ENCODE measurements at regions not wholly inside any gene's neighbourhood (a gene's known extent, or its start where the extent isn't known, plus 50 kb on each side); places are given as distances from the start of the nearest gene placed in this dataset.
"Not testable (repeated sequence)": the region's sequence is repeated elsewhere in the genome, so short reads cannot be mapped to it uniquely, and the experiment has no call there.

DNA sequence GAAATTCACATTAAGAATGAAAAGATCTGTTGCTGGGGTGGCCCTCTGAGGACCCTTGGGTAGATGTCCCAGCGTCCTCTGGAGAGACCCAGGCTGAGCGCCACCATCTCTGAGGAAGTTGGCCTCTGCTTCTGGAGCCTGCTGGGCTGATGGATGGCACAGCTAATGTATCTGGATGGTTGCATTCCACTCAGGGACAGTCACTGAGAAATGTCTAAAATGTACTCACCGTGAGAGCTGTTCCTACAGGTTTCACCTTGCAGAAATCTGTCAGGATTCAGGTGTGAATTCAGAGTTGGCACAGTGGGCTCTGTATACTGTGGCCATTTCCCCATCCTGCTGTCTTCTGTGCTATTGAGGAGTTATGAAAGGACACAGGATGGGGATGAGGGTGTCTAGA, 247.2 kb downstream of the AACS start:
- DNase-seq, result no peak

DNA sequence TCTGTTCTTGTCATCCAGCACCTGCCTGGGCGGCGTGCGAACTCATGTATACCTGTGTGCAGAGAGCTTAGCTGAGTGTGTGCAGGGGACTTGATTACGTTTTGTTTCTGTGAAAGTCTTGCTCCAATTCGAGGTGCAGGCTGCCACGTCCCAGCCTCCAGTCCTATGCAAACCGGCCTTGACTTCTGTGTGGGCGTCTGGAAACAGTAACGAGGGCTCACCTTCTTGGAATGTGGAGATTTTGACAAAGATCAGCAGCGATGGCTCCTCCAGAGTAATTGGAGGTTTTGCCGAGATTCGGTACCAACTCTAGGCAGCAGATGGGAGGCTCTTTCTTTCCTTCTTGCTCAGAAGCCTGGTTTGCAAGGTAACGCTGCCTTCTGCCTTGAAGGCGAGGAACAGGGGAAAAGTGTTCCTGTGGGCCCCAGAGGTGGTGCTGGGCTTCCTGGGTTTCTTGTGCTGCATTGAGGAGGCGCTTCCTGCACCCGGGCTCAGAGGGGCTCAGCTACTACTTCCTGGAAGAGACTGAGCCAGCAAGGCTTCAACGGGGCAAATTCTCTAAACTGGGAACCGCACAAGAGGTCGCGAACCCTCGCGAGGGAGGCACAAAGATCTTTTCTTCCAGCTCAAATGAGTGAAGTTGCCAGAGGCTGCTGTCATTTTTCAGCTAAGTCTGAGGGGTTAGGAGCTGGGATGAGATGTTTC, 249.0 kb downstream of the AACS start:
- no peak for DNase-seq

DNA sequence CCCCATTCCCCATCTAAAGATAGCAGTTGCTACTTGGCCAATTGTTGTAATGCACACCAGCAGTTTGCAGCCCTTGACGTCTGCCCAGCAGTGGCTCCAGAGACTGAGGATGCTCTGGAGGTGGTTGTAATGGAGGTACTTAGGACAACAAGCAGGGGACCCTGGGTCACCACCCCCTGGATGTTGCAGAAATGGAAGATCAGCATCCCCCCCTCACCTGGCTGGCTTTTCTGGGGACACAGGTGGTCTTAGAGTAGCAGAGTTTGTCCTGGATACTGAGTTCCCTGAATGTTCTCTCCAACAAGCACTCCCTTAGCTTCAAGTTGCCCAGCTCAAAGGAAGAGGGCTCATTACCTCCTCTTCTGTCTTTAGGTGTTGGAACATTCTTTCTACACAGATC, 250.5 kb downstream of the AACS start:
- DNase-seq, result no peak

DNA sequence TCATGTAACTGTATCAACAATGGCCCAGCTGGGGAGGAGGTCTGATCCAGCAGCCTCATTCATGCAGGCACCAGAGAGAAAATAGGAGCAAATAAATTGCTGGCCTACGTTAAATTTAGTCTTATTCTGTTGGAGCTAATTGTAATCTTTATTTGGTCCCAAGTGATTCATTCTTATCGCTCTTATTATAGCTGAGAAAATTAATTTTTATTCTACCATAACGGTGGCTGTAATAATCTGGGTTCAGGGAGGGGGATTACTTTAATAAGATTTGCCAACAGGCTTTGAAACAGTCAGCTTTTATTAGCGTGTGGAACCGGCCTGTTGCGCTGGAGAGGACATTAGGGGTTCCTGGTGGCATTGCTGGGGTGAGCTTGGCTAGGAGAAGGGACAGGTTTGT, 254.9 kb downstream of the AACS start:
- DNase-seq, result no peak

DNA sequence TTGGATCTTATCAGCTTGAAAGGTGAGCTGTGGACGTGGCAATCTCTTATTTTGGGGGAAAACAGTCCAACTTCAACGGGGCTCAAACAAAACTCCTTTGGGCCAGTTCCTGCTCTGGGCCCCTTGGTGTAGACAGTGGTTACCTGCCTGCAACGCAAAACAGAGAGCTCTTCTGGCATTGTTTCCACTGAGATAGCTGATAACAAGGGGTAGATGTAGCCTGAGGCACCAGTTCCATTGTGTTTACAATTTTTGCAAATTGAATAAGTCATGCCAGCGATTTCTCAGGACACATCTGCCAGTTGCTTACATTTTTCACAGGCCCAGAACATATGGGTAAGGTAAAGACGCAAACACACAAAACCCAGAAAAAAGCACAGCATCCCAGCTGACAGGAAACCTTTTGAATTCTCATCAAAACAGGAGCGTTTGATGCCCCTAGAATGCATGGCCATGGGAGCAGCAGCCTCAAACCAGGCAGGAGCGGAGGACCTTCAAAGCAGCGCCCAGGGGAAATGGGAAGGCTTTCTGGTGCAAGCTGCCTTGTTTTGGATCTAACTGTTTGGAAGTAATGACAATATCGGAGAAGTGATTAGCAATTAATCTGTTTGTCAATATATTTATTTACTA, 259.7 kb downstream of the AACS start:
- DNase-seq, result no peak

DNA sequence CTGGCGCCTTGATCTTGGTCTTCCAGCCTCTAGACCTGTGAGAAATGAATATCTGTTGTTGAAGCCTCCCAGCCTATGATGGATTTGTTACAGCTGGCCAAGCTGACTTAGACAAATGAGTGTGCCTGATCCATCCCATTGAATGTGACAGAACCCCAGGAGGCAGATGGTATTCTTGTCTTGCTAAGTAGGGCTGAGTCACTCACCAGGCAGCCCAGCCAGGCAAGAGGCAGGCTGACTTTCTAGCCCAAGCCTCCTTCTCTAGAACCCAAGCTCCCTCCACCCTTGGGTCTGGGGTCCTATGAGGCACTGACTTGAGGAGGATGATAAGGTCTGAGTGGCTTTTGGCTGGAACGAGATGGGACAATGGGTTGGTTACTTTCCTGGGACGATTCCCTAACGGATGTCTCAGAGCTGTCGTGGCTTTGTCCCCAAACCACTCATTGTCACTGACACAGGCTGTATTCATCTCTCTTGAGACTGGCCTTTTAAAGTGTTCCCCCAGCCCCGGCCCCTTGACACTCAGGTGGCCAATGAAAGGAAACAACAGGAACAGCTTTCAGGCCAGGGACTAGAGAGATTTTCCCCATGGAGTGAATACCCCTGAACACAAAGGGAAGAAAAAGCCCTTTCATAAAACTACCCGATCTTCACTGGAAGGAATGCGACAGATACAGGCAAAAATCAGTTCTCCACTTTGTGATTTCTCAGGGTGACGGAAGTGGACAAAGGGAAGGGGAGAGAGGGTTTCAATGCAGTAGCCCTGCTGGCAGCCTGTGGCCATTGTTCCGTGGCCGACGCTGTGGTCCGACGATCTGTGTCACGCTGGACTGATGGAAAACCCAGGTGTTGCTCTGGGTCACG, 264.2 kb downstream of the AACS start:
- no peak for DNase-seq

DNA sequence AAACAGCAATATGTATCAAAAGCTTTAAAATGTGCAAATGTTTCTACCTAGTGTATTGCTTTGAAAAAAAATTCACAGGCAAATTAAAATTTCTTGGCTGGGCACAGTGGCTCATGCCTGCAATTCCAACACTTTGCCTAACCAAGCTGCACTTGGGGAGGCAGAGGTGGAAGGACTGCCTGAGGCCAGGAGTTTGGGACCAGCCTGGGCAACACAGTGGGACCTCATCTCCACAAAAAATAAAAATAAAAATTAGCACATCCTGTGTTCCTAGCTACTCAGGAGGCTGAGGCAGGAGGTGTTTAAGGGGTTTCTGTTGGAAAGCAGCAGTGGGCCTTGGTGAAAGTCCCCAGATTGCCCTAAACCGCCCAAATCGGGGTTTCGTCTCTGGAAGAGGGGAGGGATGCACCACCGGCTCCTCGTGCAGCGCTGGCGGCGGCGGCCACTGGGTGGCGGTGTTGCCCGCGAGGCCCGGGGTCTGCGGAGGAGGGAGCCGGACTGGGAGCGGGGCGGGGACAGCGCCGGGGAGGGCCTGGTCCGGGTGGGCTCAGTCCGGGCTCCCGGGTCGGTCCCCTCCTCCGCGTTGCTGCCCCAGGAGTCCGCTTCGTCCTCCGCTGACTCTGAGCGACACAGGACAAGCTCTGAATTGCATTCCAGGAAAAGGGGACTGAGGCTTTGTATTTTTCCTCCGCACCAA, 265.6 kb downstream of the AACS start:
- peak; percentile 61 for DNase-seq

DNA sequence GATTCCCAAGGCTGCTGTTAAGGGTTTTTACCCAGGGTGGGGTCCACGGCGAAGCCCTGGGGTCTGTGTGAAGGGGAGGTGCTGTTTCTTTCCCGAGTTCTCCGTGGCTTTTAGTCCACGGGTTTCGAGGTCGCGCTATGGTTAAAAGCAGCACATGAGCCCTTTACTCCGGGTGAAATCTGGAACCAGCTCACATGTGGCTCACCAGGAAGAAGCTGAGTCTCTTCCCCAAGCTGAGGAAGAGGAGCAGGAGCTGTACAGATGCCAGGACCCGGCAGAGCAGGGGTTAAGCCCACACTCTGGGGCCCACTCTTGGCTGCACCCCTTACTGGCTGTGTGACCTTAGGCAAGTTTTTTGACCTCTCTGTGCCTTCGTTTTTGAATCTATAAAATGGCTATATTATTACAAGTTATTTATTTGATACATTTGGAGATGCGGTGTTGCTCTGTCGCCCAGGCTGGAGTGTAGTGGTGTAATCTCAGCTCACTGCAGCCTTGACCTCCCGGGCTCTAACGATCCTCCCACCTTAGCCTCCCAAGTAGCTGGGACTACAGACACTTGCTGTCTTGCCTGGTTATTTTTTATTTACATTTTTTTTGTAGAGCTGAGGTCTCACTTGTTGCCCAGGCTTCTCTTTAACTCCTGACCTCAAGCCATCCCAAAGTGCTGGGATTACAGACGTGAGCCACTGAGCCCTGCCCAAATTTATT, 266.3 kb downstream of the AACS start:
- peak; percentile 17 for DNase-seq

DNA sequence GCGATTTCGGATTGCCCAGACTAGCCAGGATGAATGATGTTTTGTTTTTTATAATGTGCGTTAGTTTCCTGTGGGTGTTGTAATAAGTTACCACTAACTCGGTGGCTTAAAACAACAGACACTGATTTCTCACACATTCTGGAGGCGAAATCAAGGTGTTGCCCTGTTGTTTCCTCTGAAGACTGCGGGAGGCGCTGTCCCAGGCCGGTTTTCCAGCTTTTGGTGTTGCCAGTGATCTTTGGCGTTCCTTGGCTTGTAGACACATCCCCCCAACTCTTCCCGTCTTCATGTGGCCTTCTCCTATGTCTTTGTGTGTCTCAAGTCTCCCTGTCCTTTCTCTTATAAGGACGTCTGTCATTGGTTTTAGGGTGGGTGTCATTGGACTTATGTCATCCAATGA, 267.7 kb downstream of the AACS start:
- no peak for DNase-seq

DNA sequence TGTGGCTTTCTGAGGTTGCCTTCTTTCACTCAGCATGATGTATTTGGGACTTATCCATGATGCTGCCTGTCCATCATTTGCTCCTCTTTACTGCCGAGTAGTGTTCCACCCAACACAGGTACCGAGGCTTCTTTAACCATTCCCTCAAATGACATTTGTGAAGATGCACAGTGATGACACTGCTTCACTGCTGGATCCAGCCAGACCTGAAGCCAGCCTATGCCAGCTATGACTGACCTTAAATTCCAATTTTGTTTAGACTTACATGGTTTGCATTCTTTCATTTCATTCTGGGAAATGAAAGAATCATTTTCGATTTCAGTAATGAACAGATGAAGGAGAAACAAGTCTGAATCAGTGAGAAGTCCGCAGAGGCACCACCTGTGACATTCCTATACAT, 271.0 kb downstream of the AACS start:
- DNase-seq, result no peak

DNA sequence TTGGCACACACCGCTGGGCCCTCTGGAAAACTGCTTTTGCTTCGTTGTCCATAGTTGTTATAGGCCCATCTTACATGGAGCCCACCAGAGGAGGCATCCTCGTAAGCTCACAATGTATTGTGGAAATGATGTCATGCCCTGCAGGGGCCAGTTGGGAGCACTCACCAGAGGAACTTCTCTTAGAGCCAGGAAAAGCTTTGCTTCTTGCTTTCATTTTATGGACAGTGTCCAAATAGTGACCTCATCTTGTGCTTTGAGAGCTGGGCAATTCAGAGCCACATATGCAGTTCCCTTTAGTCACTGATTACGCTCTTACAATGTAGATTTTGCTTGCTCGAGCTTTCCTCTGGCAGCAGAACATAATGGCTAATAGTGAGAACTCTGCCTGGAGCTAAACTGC, 275.6 kb downstream of the AACS start:
- DNase-seq, result peak; percentile 29

DNA sequence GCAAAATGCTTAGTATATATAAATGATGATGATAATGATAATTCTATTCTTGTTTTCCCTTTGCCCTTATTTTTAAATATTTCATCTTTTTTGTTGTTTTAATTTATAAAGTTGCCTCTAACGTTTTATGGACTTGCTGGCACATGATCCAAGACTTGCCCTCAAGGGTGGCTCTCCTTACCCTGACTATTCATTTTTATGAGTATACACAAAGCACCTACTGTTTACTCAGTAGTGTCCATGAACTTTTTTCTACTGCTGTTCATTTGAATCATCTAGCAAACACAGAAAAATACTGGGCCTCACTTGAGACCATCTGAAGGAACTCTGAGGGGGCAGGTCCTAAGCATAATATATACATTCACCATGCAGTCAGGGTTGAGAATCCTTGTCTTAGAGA, 276.2 kb downstream of the AACS start:
- DNase-seq, result no peak

DNA sequence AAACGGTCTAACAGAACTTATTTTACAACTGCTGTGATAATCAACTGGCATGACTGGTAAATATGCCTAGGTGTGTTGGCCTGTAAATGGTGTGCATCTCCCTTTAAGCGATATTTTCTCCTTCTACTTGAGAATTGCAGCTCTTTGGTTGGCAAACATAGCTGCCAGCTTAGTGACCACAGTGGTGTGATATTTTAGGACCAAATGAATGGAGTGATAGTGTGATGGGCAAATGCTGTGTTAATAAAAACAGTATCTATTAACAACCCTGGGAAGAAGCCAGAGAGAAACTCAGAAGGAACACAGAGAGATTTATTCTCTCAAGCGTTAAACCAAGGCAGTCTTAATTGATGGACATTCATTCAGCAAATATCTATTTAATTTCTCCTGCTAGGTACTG, 278.4 kb downstream of the AACS start:
- no peak for DNase-seq

DNA sequence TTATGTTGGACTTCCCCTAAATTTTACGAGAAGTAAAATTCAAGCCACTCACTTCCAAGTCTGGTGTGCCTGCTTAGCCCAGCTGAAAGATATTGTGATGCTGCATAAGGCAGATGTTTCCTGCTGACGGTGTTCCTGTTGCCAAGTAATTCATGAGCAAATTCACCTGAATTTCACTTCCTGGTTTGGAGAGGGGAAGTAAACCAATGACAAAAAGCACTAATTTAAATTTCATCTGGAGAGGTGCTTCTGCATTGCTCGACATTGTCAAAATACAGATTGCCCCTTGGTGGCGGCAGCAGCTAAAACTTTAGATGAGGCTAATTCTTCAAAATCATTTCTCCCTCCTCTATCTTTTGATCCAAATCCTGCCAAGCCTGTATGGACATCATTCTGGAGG, 281.1 kb downstream of the AACS start:
- DNase-seq, result peak; percentile 24

DNA sequence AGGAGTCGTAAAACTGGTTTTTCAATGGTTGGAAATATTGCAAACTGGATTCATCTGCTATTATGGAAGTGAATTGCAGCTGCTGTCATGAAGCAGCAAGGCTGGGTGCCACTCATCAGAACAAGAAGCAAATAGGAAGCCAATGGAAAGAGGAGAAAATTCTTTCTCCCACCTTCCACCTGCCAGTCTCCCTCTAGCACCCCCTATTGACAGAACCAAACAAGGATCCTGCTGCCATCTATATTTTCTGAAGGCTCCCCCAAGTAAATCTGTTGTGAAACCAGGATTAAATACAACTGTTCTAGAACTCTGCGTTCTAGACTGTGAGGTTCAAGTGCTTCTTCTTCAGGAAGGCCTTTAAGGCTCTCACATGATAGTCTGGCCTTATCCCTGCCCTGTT, 286.6 kb downstream of the AACS start:
- no peak for DNase-seq

DNA sequence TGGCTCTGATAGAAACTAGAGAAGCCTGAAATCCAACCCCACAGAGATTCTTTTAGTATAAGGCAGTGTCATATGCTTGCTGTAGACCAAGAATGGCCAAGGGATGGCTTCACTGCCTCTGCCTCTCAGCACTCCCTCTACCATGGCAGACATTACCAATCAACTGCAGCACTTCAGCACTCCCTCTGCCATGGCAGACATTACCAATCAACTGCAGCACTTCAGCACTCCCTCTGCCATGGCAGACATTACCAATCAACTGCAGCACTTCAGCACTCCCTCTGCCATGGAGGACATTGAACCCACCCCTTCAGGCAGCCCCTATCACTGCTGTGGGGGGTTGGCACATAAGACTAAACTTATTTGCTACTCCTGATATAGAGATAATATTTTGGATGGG, 287.8 kb downstream of the AACS start:
- not testable (repeated sequence) for DNase-seq

DNA sequence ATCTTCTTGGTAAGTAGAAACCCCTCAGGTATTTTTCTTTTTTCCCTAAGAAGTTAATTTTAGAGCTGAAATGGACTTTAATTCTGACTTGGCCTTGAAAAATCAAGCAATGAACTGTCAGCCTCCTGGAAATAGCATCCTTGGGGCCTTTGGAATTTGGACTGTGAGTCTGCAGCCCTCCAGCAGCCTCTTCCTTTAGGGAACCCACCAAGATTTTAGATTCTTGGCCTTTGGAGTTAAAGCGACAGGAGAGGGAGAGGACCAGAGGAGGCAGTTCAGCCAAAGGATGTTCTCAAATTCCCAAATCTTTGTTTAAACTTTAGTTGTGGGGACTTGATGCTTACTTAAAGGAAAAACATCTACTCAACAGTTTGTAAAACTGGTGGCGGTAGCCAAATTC, 288.6 kb downstream of the AACS start:
- no peak for DNase-seq

DNA sequence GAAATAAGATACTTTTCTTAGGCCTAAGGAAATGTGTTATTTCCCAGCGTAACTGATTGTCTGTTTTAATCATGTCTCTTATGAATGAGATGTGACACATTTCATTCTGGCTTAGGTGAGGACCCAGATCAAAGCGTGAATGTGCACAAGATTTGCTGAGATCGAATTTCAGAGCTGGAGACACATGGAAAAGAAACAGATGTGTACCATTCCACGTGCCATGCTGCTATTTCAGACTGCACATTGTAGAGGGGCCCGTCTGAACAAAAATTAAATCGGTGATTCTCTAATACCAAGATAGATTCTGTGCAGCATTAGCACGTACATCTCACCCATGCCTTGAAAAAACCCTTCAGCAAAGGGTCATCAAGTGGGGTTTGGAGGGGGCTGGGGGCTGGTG, 290.4 kb downstream of the AACS start:
- peak; percentile 32 for DNase-seq

DNA sequence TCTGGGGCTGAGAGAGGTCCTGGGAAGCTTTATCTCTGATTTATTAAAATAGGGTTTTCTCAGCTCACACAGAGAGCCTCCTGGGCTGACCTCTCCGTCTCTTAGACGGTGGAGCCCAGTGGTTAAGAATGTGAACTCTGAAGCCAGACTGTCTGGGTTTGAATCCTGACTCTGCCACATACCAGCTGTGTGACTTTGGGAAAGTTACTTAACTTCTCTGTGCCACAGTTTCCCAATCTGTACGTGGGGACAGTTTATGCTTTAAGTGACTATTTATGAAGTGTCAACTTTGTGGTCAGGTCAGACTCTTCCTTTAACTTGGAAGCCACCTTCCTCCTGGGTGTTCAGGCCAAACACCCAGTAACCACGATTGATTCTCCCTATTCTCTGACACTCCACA, 290.9 kb downstream of the AACS start:
- DNase-seq, result no peak

DNA sequence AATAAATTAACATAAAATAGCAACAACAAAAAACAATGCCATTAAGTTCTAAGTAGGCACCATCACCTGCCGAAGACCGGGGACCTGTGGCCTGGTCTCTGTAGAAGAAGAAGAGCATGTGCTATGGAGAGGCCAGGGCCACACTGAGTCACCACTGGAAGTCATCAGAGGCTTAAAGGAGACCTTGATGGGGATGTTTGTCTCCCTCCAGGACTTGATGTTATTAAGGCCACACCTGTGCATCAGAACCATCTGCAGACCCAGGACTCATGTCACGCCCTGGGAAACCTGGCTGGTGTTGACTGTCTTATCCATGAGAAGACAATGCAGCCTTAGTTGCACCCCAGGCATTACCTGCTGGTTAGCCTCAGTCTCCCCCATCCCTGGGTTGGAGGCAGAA, 292.3 kb downstream of the AACS start:
- DNase-seq, result no peak

DNA sequence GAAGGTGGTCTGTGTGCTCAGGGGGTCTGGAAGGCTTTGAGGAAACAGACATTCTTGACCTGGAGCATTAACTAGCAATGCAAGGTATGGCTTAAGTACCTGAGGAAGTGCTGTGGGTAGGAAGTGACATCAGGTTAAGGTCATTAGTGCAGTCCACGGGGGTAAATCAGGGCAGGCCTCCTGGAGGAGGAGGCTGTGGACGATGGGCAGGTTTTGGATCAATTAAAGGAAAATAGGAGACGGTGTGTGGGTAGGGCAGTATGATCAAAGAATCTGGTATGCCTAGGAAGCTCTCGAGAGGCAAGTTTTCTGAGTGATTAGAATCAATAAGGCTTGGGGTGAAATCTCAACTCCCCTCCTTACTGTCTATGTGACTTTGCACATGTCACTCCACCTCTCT, 295.3 kb downstream of the AACS start:
- no peak for DNase-seq

DNA sequence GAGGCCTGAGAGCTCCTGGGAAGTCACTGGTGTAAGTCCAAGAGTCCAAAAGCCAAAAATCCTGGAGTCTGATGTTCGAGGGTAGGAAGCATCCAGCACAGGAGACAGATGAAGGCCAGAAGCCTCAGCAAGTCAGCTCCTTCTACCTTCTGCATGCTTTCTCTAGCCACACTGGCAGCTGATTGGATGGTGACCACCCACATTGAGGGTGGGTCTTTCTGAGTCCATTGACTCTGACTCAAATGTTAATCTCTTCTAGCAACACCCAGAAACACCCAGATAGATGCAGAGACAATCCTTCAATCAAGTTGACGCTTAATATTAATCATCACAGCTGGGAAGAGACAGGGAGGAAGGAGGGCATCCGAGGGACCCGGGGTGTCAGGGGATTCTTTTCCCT, 305.8 kb downstream of the AACS start:
- no peak for DNase-seq

DNA sequence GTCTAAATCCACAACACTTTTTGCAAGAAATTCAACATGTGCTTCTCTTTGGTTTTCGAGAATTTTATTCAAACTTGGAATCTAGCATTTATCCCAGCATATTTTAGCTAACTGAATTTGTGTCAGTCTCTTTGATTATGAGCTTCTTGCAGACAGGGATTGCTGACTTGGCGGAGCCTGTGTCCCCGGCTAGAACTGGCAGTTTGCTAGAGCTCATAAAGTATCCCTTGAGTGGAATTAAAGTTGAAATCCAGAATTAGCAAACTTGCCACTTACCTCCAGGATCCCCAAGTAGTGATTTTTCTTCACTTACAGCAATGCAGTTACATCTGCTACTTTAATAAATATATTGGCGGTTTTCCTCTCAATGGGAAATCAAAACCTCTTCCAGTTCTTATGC, 306.9 kb downstream of the AACS start:
- DNase-seq, result no peak

Measured in NCI-H510A treated with DMSO at 0.1 percent for 48 hours (cell line).